LNCaP clone FGC (cell line): ENCODE measurements at regions not wholly inside any gene's neighbourhood (a gene's known extent, or its start where the extent isn't known, plus 50 kb on each side); places are given as distances from the start of the nearest gene placed in this dataset.
A peak's percentile ranks its signal among the peaks of the same experiment; 100 is the strongest.

Source experiments
- DNase-seq: peaks from one replicate; pipeline ENCODE4 v3.0.0-alpha.2; 2011; ENCODE audit warnings: low read depth
- H3K4me3 ChIP-seq: 2 replicates; pipeline ENCODE4 v1.5.1; 2011; ENCODE audit warnings: mild to moderate bottlenecking, low read depth, low read length, control low read depth
- TF ChIP-seq, protein P1 (sequence below): IDR thresholded peaks from 2 replicates; pipeline ENCODE4 v1.5.1; 2012; ENCODE audit warnings: mild to moderate bottlenecking; ENCODE audit not compliant: control insufficient read depth, insufficient read depth; ENCODE audit errors: extremely low read depth

DNA sequence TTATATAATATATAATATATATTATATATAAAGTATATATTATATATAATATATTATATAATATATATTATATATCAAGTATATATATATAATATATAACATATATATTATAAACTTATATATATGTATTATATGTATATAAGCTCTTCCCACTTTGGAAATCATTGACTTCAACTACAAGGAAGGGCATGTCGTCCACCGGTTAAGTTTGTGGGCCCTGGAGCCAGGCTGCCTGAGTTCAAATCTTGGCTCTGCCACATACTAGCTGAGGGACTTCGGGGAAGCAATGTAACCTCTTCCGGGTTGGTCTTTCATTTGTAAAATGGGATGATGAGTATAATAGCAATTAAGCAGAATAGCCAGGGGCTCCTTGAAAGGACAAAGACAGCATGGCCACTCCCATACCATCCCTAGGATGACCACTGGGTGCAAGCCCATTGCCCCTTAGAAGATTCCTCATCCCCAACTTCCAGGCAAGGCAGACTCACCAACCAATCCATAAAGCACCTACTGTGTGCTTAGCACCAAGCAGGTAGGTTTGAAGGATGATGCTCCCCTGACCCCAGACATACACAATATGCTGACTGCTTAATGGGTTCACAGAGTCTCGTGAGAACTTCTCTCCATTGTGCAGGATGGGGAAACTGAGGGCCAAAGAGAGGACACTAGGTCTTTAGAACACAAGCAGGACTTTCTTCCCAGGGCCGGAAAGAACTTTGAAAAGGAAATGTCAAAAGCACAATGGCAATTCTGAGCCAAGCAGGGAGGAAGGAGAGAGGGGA, 163.2 kb downstream of the MRPL14 start:
- no peak overlapping the region for H3K4me3 ChIP-seq
- TF ChIP-seq, protein P1, sequence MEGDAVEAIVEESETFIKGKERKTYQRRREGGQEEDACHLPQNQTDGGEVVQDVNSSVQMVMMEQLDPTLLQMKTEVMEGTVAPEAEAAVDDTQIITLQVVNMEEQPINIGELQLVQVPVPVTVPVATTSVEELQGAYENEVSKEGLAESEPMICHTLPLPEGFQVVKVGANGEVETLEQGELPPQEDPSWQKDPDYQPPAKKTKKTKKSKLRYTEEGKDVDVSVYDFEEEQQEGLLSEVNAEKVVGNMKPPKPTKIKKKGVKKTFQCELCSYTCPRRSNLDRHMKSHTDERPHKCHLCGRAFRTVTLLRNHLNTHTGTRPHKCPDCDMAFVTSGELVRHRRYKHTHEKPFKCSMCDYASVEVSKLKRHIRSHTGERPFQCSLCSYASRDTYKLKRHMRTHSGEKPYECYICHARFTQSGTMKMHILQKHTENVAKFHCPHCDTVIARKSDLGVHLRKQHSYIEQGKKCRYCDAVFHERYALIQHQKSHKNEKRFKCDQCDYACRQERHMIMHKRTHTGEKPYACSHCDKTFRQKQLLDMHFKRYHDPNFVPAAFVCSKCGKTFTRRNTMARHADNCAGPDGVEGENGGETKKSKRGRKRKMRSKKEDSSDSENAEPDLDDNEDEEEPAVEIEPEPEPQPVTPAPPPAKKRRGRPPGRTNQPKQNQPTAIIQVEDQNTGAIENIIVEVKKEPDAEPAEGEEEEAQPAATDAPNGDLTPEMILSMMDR: no peak
- no peak for DNase-seq

DNA sequence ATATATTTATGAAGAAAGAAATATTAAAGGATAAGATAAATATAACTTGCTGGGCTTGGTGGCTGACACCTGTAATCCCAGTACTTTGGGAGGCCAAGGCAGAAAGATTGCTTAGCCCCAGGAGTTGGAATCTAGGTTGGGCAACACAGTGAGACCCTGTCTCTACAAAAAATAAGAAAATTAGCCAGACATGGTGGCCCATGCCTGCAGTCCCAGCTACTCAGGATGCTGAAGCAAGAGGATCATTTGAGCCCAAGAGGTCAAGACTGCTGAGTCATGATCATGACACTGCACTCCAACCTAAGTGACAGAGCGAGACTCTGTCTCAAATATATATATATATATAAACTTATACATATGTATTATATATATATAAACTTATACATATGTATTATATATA, 164.0 kb downstream of the MRPL14 start:
- TF ChIP-seq, protein P1: no peak
- DNase-seq: no peak
- no peak overlapping the region for H3K4me3 ChIP-seq

DNA sequence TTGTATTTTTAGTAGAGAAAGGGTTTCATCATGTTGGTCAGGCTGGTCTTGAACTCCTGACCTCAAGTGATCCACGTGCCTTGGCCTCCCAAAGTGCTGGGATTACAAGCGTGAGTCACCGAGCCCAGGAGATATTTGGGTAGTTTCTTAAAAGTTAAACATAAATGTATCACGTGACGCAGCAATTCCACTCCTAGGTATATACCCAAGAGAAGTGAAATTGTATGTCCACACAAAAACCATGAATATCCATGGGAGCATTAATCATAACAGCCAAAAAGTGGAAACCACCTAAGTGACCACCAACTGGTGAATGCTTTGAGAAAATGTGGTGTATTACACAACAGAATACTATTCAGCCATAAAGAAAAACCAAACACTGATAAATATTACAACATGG, 164.8 kb downstream of the MRPL14 start:
- TF ChIP-seq, protein P1: no peak
- H3K4me3 ChIP-seq: no peak overlapping the region
- no peak for DNase-seq

DNA sequence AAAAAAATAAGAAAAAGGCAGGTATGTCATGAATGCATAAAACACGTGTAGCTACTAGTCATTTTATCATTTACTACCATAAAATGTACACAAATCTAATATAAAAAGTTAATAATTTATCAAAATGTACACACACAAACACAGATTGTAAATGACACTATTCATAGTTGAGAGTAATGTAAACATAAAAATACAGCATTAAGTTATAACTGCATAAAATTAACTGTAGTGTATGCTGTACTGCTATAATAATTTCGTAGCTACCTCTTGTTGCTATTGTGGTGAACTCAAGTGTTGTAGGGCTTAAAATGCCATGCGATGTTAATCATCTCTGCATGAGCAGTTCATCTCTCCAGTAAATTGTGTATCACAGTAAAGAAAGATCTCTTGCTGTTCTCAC, 170.0 kb downstream of the MRPL14 start:
- TF ChIP-seq, protein P1: no peak

DNA sequence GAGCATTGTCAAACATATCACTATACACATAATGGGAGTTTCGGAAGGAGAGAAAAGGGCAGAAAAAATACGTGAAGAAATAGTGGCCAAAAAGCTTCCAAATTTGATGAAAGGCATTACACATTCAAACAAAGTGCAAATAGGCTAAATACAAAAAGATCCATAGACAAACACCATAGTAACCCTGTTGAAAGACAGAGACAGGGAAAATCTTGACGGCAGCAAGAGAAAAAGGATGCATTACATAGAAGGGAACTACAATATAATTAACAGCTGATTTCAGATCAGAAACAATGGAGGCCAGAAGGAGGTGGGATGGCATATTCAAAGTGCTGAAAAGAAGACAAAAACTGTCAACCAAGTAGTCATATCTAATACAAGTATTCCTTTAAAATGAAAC, 170.8 kb downstream of the MRPL14 start:
- TF ChIP-seq, protein P1: no peak
- H3K4me3 ChIP-seq: no peak overlapping the region
- DNase-seq: no peak

More for the DNA sequence above, 170.0 kb downstream of the MRPL14 start:
- no peak overlapping the region for H3K4me3 ChIP-seq
- DNase-seq: no peak

DNA sequence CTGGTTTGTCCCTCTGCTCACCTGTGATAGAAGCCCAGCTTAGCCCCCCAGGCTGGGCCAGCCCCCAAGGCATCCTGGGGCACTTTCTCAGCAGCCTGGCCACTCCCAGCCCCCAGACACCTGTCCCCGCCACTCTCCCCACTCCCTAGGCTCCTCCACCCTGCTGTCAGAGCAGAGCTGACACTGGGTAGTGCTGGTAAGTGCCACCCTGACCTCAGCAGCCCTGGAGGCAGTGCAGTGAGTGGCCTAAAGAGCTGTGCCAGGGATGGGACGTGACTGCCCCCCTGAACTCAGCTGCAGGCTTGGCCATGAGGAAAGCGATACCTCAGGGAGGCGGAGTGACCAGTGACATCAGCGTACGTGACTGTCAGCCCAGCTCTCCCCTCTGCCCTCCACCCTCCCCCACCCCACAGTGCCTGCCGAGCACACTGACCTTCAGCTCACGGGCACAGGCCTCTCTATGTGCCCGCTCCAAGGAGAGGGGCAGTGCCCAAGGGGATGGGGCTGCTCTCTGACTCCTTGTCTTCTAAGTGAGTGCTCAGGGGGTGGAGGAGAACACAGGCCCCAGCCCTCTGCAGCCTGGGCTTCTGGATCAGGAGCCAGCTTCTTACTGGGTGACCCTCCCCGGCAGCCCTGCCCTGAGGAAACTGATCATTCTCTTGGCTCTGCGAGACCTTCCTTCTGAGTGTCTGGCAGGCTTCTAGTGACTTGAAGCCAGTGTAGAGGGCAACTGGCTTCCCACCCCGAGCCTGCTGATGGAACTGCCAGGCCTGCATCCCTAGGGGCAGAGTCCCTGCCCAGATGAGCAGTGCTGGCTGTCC, 172.7 kb downstream of the MRPL14 start:
- no peak for DNase-seq
- no peak overlapping the region for H3K4me3 ChIP-seq
- TF ChIP-seq, protein P1: no peak

DNA sequence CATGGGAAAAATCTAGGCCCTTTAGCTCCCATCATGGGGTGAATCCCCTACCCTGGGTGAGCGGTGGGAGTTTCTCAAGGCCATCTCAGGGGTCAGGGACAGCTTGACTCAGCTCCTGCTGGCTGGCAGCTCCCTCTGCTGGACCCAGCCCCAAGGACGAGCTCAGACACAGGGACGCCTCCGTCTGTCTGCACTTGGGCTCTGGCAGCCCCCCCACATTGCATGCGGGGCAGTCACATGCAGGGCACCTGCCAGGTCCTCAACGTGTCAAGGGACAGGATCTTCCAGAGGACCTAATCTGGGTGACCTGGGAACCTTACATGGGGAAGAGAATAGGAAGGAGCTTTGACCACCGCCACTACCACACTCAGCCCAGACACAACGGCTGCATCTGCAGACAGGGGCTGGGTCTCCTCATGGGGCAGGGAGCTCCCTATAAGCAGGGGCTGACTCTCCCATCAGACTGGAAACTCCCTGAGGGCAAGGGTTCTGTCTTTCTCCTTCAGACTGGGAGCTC, 173.4 kb downstream of the MRPL14 start:
- no peak overlapping the region for H3K4me3 ChIP-seq
- DNase-seq: no peak
- TF ChIP-seq, protein P1: peak; percentile 41
